Hematopoietic multipotent progenitor cell (in vitro differentiated cells): ENCODE measurements at regions not wholly inside any gene's neighbourhood (a gene's known extent, or its start where the extent isn't known, plus 50 kb on each side); places are given as distances from the start of the nearest gene placed in this dataset.
A peak's percentile ranks its signal among the peaks of the same experiment; 100 is the strongest.
"Not testable (repeated sequence)": the region's sequence is repeated elsewhere in the genome, so short reads cannot be mapped to it uniquely, and the experiment has no call there.

Experiments used
- DNase-seq, 3 donors: peaks; one replicate each; pipeline ENCODE4 v3.0.0-alpha.2; 2011 to 2015; ENCODE audit warnings: low read depth in 2 of 3, low spot score in 2 of 3

GRCh38 chr14:50014809-50015430, 101.5 kb downstream of the VCPKMT start:
- no peak for DNase-seq

GRCh38 chr14:50015716-50016115, 100.7 kb downstream of the VCPKMT start:
- DNase-seq, result no peak

- DNase-seq, result no peak
Measured at GRCh38 chr14:50018201-50018932, 98.0 kb downstream of the VCPKMT start.

- DNase-seq, result no peak
Measured at GRCh38 chr14:50018933-50019210, 97.5 kb downstream of the VCPKMT start.

GRCh38 chr14:50020184-50020583, 96.2 kb downstream of the VCPKMT start:
- DNase-seq, result no peak

- no peak for DNase-seq
Measured at GRCh38 chr14:50020799-50021198, 95.6 kb downstream of the VCPKMT start.

GRCh38 chr14:50021261-50022031, 94.9 kb downstream of the VCPKMT start:
- DNase-seq, result no peak

GRCh38 chr14:50022661-50023060, 93.7 kb downstream of the VCPKMT start:
- DNase-seq, result no peak

GRCh38 chr14:50023671-50024490, 92.5 kb downstream of the VCPKMT start:
- DNase-seq, result no peak

GRCh38 chr14:50025073-50025472, 91.3 kb downstream of the VCPKMT start:
- no peak for DNase-seq

GRCh38 chr14:50025776-50026175, 90.6 kb downstream of the VCPKMT start:
- DNase-seq, result no peak

- DNase-seq, result no peak
Measured at GRCh38 chr14:50026396-50026795, 90.0 kb downstream of the VCPKMT start.

GRCh38 chr14:50027816-50028215, 88.6 kb downstream of the VCPKMT start:
- DNase-seq, result no peak

GRCh38 chr14:50028458-50028857, 87.9 kb downstream of the VCPKMT start:
- DNase-seq, result no peak

GRCh38 chr14:50030036-50030435, 86.3 kb downstream of the VCPKMT start:
- peak in 1 of 3 donors; percentile 18 for DNase-seq

- DNase-seq, result not testable (repeated sequence)
Measured at GRCh38 chr14:50030911-50031310, 85.5 kb downstream of the VCPKMT start.

- DNase-seq, result no peak
Measured at GRCh38 chr14:50031602-50032313, 84.6 kb downstream of the VCPKMT start.

GRCh38 chr14:50032462-50033167, 83.8 kb downstream of the VCPKMT start:
- not testable (repeated sequence) for DNase-seq

GRCh38 chr14:50035214-50035613, 81.2 kb downstream of the VCPKMT start:
- no peak for DNase-seq

- no peak for DNase-seq
Measured at GRCh38 chr14:50036211-50036610, 80.2 kb downstream of the VCPKMT start.
